Lower leg skin (tissue), 3 donors: ENCODE measurements at regions not wholly inside any gene's neighbourhood (a gene's known extent, or its start where the extent isn't known, plus 50 kb on each side); places are given as distances from the start of the nearest gene placed in this dataset.

Experiments
- CTCF ChIP-seq, 3 donors: fragments of 450-650 bp; IDR thresholded peaks; one replicate each; pipeline ENCODE4 v1.5.1; 2016; ENCODE audit warnings: antibody characterized with exemption in 3 of 3, mild to moderate bottlenecking in 3 of 3, moderate library complexity in 2 of 3
- POLR2A ChIP-seq, 2 donors: fragments of 450-650 bp; IDR thresholded peaks; one replicate each; pipeline ENCODE4 v1.6.1; 2016 to 2017; ENCODE audit warnings: antibody characterized with exemption in 2 of 2, mild to moderate bottlenecking in 1 of 2, moderate library complexity in 1 of 2

GRCh38 chr6:27616328-27617045 is 143.6 kb upstream of the ZNF184 start:
- TF ChIP-seq CTCF (IDR thresholded peaks at IDR 0.05): no peak
- no peak for TF ChIP-seq POLR2A (IDR thresholded peaks at IDR 0.05)
